GM20431 (cell line): ENCODE measurements at regions not wholly inside any gene's neighbourhood (a gene's known extent, or its start where the extent isn't known, plus 50 kb on each side); places are given as distances from the start of the nearest gene placed in this dataset.
"Not testable (repeated sequence)": the region's sequence is repeated elsewhere in the genome, so short reads cannot be mapped to it uniquely, and the experiment has no call there.

Experiments
- in situ Hi-C: fragments of 300-500 bp; cut with MseI, MboI; formaldehyde crosslinking; loops from one replicate; pipeline ENCODE4 v1.15.0; 2020; ENCODE audit warnings: low sequenced_read_pairs; ENCODE audit not compliant: unreplicated experiment

DNA sequence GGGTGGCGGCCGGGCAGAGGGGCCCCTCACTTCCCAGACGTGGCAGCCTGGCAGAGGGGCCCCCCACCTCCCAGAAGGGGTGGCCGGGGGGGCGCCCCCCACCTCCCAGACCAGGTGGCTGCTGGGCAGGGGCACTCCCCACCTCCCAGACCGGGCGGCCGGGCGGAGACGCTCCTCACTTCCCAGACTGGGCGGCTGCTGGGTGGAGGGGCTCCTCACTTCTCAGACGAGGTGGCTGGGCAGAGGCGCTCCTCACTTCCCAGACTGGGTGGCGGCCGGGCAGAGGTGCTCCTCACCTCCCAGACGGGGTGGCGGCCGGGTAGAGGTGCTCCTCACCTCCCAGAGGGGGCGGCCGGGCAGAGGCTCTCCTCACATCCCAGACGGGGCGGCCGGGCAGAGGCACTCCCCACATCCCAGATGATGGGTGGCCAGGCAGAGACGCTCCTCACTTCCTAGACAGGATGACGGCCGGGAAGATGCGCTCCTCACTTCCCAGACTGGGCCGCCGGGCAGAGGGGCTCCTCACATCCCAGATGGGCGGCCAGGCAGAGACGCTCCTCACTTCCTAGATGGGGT, 303.2 kb upstream of the DIPK2B start:
- in situ Hi-C loops = loop anchor here (25.0 kb wide), 1 partner anchor 333 kb away; no protein-coding TSS in a partner anchor

DNA sequence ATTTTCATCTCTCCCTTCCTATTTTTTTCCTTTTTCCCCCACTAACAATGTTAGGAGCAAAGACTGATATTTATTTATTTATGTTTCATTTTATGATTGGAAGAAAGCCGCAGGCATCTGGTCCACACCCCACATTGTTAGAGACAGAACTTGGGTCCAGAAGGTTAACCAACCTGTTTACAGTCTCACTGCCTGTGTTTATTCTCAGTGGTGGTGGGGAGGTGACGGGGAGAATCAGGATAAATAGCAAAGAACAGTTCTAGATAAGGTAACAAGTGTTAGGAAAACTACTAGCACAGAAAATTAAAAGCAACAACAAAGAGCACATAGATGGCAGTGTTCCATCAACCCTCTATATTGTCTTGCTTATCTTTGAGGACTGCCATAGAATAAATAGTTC, 301.7 kb upstream of the DIPK2B start:
- in situ Hi-C loops = loop anchor here (25.0 kb wide), 1 partner anchor 335 kb away; no protein-coding TSS in a partner anchor

DNA sequence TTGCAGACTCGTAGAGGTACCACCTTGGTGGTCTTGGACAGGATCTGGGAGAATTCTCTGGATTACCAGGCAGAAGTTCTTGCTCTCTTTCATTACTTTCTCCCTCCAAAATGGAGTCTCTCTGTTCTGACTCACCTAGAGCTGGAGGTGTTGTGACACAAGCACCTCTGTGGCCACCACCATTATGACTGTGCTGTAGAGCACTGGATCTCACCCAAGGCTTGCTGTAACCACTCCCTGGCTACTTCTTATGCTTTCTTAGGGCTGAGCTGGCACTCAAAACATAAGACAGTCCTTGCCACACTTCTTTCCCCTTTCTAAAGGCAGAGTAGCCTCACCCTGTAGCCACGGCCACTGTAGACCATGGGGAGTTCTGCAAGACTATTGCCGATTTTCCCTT, 296.6 kb upstream of the DIPK2B start:
- in situ Hi-C loops = no loop called here

DNA sequence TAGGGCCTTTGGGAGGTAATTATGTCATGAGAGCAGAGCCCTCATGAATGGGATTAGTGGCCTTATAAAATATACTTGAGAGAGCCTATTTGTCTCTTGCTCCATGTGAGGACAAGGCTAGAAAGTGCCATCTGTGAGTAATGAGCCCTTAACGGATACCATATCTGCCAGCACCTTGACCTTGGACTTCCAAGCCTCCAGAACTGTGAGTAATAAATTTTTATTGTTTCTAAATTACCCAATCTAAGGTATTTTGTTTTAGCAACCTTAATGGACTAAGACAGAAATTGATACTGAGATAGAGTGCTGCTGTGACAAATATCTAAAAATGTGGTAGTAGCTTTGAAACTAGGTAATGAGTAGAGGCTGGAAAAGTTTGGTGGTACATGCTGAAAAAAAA, 285.0 kb upstream of the DIPK2B start:
- in situ Hi-C loops = no loop called here

DNA sequence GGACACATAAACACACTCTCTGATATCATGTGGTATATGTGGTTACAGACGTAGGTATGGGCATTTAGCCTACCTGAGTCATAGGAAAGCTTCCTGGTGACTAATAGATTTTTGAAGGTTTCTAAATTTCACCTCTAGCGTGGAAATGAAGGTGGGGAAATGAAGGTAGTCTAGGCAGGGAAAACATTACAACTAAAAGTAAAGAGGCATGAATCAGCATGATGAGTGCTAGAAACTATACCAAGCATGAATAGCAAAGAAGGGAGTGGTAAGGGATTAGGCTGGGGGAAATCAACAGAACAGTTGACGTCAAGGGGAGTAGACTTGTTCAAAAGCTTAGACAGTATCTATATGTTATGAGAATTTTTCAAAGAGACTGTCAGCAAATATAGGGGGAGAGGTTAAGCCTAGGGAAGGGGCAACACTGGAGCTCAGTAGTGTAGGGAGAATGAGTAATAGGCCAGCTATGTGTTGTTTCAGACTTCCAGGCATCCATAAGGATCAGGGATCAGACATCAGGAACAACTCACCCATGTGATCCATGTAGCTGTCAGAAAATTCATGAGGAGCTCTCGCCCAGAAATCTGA, 279.3 kb upstream of the DIPK2B start:
- in situ Hi-C loops = no loop called here

DNA sequence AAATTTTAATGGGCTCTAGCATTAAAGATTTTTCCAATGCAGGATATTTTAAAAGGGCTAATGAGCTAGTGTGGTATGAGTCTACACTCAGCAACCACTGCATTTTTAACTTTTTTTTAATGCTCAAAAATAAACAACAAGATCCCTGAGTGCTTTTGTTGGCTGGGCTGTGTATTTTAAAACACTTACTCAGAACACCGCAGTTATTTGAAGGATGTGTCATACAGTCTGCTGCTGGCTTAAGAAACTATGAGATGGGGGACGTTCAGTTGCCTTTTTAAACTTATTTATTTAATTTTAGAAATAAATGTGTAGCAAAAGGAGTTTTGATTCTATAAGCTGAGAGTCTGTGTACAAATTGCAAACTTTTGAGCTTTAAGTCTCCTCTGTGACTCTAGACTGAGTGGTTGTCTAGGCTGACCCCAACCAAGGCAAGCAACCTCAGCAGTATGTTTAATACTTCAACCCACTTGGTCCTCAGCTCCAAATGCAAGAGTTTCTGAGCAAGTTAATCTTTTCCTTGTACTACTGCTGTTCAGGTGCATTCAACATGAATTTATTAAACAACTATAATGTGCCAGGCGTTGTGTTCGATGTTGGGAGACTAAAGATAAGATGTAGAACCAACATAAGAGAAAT, 278.6 kb upstream of the DIPK2B start:
- in situ Hi-C loops = no loop called here

DNA sequence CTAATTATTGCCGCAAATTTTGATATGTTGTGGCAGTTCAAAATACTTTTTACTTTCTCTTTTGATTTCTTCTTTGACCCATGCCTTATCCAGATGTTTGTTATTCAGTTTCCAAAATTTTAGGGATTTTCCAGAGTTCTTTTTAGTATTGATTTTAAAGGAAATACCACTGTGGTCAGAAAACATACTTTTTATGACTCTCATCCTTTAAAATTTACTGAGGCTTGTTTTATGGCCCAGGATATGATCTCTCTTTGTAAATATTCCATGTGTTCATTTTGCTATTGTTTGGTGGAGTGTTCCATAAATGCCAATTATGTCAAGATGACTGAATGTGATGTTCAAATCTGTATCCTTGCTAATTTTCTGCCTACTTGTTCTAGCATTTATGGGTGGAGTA, 272.3 kb upstream of the DIPK2B start:
- in situ Hi-C loops = no loop called here

DNA sequence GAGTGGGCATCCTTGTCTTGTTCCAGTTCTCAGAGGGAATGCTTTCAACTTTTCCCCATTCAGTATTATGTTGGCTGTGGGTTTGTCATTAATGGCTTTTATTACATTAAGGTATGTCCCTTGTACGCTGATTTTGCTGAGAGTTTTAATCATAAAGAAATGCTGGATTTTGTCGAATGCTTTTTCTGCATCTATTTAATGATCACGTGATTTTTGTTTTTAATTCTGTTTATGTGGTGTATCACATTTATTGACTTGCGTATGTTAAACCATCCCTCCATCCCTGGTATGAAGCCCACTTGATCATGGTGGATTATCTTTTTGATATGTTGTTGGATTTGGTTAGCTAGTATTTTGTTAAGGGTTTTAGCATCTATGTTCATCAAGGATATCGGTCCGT, 266.9 kb upstream of the DIPK2B start:
- in situ Hi-C loops = not testable (repeated sequence)

DNA sequence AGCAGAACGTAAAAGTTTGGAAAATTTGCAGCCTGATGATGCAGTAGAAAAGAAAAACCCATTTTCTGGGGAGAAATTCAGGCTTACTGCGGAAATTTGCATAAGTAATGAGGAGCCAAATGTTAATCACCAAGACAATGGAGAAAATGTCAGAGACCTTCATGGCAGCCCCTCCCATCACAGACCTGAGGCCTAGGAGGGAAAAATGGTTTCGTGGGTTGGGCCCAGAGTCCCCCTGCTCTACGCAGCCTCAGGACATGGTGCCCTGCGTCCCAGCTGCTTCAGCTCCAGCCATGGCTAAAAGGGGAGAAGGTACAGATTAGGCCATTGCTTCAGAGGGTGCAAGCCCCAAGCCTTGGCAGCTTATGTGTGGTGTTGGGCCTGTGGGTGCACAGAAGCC, 255.1 kb upstream of the DIPK2B start:
- in situ Hi-C loops = not testable (repeated sequence)

DNA sequence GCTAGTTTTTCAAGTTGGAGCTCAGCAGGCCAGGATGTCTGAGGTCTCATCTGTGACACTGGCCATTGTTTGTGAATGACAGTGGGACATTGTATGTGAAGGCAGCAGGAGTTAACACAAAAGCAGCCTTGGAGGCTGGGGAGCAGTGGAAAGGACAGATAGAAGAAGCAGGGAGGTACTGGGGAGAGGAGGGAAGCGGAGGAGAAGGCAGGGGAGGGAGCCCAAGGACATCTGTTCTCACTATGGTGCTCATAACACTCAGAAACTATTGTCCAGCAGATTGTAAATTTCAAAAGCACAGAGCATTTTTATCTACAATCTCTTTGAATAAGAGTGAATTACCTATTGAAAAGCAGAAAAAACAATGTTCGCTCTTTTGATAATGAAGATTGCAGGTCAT, 253.6 kb upstream of the DIPK2B start:
- in situ Hi-C loops = no loop called here

DNA sequence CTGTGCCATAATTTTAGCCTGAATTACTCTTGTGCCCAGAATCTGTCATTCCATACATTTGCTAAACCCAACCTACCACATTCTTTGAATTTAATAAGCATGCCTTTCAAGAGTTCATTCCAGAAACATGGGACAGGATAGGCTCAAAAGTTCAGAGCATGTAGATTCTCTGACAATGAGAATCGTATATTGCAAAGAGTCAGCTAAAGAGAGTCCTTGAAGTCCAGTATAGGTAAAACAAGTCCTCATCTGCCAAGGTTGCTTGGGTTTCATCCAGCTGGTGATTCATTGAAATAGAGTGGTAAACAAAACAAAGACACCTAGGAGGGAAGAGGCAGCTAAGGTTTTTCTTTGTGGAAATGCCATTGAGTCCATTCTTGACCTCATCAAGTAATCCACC, 249.3 kb upstream of the DIPK2B start:
- in situ Hi-C loops = no loop called here

DNA sequence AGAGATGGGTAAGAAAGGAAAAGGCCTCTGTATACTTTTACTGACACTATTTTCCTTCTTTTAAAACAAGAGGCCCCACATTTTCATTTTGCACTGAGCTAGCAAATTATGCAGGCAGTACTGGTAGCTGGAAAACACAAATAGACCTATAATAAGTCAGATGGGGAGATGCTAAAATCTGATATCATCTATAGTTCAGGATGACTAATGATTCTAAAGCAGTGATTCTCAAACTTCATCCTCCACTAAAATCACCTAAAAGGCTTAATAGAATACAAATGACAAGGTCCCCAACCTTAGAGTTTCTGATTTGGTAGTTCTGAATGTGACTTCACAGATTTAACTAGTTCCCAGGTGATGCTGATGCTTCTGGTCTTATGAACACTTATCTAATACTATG, 247.3 kb upstream of the DIPK2B start:
- in situ Hi-C loops = no loop called here

DNA sequence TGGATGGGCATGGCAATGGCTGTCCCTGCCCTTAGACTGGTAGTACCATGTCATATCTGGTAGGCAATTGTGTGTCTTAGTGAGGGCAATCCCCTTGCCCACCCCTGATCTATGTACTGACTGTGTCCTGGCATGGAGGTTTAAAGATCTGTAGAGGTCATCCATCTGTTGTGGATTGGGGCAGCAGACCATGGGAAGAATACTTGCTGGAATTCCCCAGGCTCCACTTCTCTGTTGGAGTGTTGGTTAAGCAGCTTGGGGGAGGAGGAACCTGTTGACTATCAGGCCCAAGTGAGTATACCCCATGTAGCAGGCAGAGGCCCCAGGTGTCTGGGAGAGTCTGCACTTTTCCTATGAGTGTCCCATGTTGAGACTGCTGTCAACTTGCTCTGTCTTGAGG, 246.7 kb upstream of the DIPK2B start:
- in situ Hi-C loops = no loop called here

DNA sequence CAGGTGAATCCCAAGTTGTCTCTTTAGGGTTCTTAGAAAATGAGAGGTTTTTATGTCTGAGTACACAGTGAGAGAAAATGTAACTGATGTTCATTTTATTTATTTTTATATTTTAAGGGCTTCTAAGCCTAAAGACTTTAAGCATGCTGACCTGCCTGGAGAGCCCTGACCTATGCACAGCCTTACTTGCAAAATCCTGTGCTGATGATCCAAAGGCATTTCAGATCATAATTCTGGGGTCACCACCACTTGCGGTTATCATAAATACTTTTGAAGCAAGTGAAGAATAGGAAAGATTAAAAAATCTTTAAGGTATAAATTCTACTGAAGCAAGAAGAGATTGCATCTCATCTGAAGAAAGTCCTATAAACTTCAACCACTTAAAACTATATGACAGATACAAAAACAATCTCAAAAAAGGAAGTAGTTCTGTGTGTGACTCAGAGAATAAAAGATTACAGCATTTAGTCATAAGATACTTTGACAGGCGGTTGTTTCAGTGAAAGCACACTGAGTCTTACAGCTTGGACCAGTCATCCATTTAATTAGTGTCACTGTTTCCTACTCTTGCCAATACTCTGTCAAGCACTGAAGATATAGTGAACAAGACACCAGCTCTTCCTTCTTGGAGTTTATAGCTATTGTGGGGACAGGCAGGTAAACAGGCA, 245.2 kb upstream of the DIPK2B start:
- in situ Hi-C loops = no loop called here

DNA sequence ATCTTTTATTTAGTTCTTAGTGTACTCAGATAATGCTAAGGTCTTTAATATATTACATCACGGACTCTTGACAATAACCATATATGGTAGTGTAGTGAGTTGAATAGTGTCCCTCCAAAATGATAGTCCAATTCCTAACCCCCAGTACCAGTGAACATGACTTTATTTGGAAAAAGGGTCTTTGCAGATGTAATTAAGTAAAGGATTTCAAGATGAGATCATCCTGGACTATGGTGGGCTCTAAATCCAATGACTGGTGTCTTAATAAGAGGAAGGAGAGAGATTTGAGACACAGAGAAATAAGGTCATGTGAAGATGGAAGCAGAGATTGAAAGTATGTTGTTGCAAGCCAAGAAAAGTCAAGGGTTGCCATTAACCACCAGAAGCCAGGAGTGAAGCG, 236.5 kb upstream of the DIPK2B start:
- in situ Hi-C loops = no loop called here

DNA sequence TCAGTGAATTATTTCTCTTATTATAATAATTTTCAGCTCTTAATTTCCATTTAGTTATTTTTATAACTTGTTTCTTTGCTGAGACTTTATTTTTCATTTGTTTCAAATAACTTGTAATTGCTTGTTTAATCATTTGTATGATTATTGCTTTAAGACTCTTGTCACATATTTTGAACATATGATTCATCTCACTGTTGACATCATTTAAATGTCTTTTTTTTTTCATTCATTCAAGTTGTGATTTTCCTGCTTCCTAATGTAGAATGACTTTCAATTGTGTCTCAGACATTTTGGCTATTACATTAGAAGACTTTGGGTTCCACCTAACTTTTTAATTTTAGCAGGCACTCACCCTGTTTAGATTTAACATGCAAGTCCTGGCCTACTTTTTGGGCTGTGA, 234.8 kb upstream of the DIPK2B start:
- in situ Hi-C loops = no loop called here

DNA sequence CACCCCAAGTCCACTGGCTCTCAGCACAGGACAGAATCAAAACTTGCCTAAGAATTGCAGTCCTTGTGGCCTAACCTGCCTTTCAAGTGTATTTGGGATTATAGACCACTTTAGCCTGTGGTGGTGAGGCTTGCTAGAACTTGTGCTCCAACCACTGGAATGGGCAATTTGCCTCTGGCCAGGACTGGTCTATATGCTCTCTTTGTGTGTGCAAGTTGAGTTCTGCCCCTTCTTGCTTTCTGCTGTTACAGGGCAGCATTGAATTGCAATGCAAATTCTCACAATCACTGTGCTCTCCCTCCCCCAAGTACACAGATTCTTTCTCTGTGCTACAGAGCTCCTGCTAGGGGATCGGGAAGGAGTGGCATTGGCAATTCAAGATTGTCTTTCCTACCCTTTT, 233.6 kb upstream of the DIPK2B start:
- in situ Hi-C loops = no loop called here

DNA sequence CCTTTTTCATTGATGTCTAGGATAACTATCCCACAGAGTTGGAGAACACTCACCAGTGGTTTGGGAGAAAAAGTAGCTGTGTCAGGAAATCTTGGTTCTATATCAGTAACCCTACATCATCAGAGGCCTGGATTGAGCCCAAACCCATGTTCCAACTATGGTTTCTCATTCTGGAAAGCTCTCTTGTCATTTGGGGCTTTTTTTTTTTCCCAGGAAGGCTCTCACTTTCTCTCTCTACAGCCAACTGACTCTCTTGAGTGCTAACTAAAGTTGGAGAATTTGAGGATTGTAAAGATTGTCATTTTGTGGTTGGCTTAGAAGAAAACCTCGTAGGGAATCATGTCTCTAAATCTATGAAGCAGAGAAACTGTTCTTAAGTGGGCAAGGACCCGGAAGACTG, 228.2 kb upstream of the DIPK2B start:
- in situ Hi-C loops = no loop called here

DNA sequence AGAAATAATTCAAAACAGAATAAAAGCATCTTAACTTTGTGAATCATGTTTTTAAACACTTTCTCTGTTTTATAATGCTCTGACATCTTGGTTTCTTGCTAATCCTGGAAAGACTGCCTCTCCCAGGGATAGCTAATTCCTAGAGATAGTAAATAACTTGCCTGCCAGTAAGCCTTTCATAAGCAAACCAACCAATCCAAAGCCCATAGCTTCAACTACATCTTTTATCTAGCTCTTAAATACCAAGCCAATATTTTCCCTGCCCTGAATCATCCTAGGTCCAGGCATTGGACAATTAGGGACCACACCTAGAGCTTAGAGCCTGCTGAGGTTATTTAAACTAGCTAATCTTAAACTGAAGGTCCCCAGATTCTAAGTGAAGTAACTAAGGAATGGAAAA, 223.7 kb upstream of the DIPK2B start:
- in situ Hi-C loops = loop anchor here (25.0 kb wide), 1 partner anchor 112 kb away; no protein-coding TSS in a partner anchor

DNA sequence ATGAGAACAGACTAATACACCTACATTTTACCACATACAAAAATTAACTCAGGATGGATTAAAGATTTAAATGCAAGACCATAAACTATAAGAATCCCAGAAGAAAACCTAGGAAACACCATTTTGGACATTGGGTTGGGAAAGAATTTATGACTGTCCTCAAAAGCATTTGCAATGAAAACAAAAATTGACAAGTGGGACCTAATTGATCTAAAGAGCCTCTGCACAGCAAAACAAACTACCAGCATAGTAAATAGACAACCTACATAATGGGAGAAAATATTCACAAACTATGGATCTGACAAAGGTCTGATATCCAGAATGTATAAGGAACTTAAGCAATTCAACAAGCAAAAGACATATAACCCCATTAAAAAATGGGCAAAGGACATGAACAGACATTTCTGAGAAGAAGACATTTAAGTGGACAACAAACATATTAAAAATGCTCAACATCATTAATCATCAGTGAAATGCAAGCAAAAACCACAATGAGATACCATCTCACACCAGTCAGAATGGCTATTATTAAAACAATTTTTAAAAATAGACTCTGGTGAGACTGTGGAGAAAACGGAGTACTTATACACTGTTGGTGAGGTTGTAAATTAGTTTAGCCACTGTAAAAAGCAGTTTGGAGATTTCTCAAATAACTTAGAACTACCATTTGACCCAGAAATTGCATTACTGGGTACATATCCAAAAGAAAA, 221.7 kb upstream of the DIPK2B start:
- in situ Hi-C loops = loop anchor here (25.0 kb wide), 1 partner anchor 110 kb away; no protein-coding TSS in a partner anchor

DNA sequence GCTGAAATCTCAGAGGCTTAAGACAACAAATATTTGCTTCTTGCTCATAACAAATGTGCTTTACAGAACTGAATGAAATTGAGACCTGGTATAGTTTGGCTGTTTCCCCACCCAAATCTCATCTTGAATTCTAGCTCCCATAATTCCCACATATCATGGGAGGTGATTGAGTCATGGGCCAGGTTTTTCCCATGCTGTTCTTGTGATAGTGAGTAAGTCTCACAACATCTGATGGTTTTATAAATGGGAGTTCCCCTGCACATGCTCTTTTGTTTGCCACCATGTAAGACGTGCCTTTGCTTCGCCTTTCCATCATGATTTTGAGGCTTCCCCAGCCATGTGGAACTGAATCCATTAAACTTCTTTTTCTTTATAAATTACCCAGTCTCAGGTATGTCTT, 221.1 kb upstream of the DIPK2B start:
- in situ Hi-C loops = loop anchor here (25.0 kb wide), 1 partner anchor 110 kb away; no protein-coding TSS in a partner anchor
